Activated CD4-positive, alpha-beta memory T cell treated with anti-CD3 and anti-CD28 coated beads for 36 hours (primary cell): ENCODE measurements at regions not wholly inside any gene's neighbourhood (a gene's known extent, or its start where the extent isn't known, plus 50 kb on each side); places are given as distances from the start of the nearest gene placed in this dataset.

Source experiments
- CTCF ChIA-PET: fragments of 350-600 bp; sonication (Branson Sonifier 250); formaldehyde crosslinking; loops from one replicate; lab custom pipeline; 2021; ENCODE audit warnings: antibody characterized with exemption, inconsistent platforms; lab: Charles Lee
- POLR2A ChIA-PET: fragments of 350-600 bp; sonication (Branson Sonifier 250); formaldehyde crosslinking; loops from one replicate; lab custom pipeline; 2021; ENCODE audit warnings: antibody characterized with exemption; lab: Charles Lee
- DNase-seq: peaks from one replicate; pipeline ENCODE4 v3.0.0-alpha.2; 2020
- H3K27ac Mint-ChIP-seq: one replicate; pipeline ENCODE4 v1.8.0; 2021; ENCODE audit warnings: mixed read lengths
- H3K27me3 Mint-ChIP-seq: one replicate; pipeline ENCODE4 v1.8.0; 2021; ENCODE audit warnings: mixed read lengths
- H3K36me3 Mint-ChIP-seq: one replicate; pipeline ENCODE4 v1.8.0; 2021; ENCODE audit warnings: mixed read lengths
- H3K4me1 Mint-ChIP-seq: one replicate; pipeline ENCODE4 v1.8.0; 2021; ENCODE audit warnings: low read depth, mixed read lengths
- H3K4me3 Mint-ChIP-seq: one replicate; pipeline ENCODE4 v1.8.0; 2021; ENCODE audit warnings: mild to moderate bottlenecking, mixed read lengths
- H3K9me3 Mint-ChIP-seq: one replicate; pipeline ENCODE4 v1.8.0; 2021; ENCODE audit warnings: mixed read lengths
- intact Hi-C: fragments of 100-400 bp; cut with micrococcal nuclease; formaldehyde crosslinking; loops from one replicate; pipeline ENCODE4 v1.15.1; 2023

- no peaks in the 10 kb centered on the region for H3K36me3 Mint-ChIP-seq
- ChIA-PET POLR2A (no interaction called here), CTCF (no interaction called here)
- no peak for DNase-seq
- intact Hi-C loops = no loop called here
- H3K27ac Mint-ChIP-seq = no peak overlapping the region
- no peak overlapping the region for H3K4me3 Mint-ChIP-seq
- peaks cover 8% of the 10 kb centered on the region for H3K9me3 Mint-ChIP-seq
- H3K27me3 Mint-ChIP-seq = no peaks in the 10 kb centered on the region
- H3K4me1 Mint-ChIP-seq = no peaks in the 10 kb centered on the region
These were observed 353.4 kb downstream of the LNPK start for GRCh38 chr2:175648577-175649063.

GRCh38 chr2:175647058-175647457 lies 355.0 kb downstream of the LNPK start:
- intact Hi-C loops = no loop called here
- Mint-ChIP-seq H3K9me3 (peaks cover 8% of the 10 kb centered on the region), H3K36me3 (no peaks in the 10 kb centered on the region), H3K27me3 (no peaks in the 10 kb centered on the region), H3K4me3 (no peak overlapping the region), H3K4me1 (no peaks in the 10 kb centered on the region), H3K27ac (no peak overlapping the region)
- CTCF ChIA-PET = no interaction called here
- no peak for DNase-seq
- POLR2A ChIA-PET = no interaction called here

- H3K9me3 Mint-ChIP-seq = no peaks in the 10 kb centered on the region
- CTCF ChIA-PET = no interaction called here
- no peak for DNase-seq
- POLR2A ChIA-PET = no interaction called here
- no peaks in the 10 kb centered on the region for H3K4me1 Mint-ChIP-seq
- H3K27me3 Mint-ChIP-seq = no peaks in the 10 kb centered on the region
- H3K36me3 Mint-ChIP-seq = no peaks in the 10 kb centered on the region
- no peak overlapping the region for H3K27ac Mint-ChIP-seq
- H3K4me3 Mint-ChIP-seq = no peak overlapping the region
- intact Hi-C loops = no loop called here
These were observed 361.4 kb downstream of the LNPK start for GRCh38 chr2:175640655-175641054.

DNA sequence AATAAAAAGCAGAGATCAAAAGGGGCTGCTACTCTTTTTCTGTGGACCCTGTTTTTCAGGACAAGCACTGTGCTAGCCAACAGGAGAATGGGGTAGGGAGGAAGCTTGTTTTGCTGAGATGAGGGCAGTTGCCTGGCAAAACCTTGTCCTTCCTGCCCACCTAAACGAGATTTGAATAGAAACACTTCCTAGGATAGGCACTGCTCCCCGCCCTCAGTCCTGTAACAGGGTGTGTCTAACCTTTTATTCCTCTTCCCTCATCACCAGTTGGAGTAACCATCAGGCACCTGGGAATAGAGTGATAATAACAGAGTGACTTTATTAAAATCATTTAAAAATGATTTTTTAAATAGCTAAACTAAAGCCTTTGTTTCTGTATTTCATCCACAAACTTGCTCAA lies 368.8 kb downstream of the LNPK start:
- H3K9me3 Mint-ChIP-seq = no peaks in the 10 kb centered on the region
- ChIA-PET POLR2A (no interaction called here), CTCF (no interaction called here)
- H3K4me1 Mint-ChIP-seq = no peaks in the 10 kb centered on the region
- no peak for DNase-seq
- H3K4me3 Mint-ChIP-seq = no peak overlapping the region
- no peak overlapping the region for H3K27ac Mint-ChIP-seq
- H3K36me3 Mint-ChIP-seq = no peaks in the 10 kb centered on the region
- intact Hi-C loops = no loop called here
- H3K27me3 Mint-ChIP-seq = peaks cover 6% of the 10 kb centered on the region

- no peak for DNase-seq
- peaks cover 7% of the 10 kb centered on the region for H3K27me3 Mint-ChIP-seq
- H3K4me1 Mint-ChIP-seq = no peaks in the 10 kb centered on the region
- no peaks in the 10 kb centered on the region for H3K9me3 Mint-ChIP-seq
- H3K27ac Mint-ChIP-seq = no peak overlapping the region
- H3K4me3 Mint-ChIP-seq = no peak overlapping the region
- H3K36me3 Mint-ChIP-seq = no peaks in the 10 kb centered on the region
- CTCF ChIA-PET = no interaction called here
- POLR2A ChIA-PET = no interaction called here
- intact Hi-C loops = no loop called here
These were observed 370.8 kb downstream of the LNPK start for GRCh38 chr2:175631245-175631623.

- Mint-ChIP-seq H3K4me1 (no peaks in the 10 kb centered on the region), H3K27me3 (peaks cover 7% of the 10 kb centered on the region), H3K4me3 (no peak overlapping the region), H3K27ac (no peak overlapping the region), H3K9me3 (no peaks in the 10 kb centered on the region), H3K36me3 (no peaks in the 10 kb centered on the region)
- ChIA-PET CTCF (no interaction called here), POLR2A (no interaction called here)
- intact Hi-C loops = no loop called here
- no peak for DNase-seq
These were observed 371.5 kb downstream of the LNPK start for GRCh38 chr2:175630280-175631244.

GRCh38 chr2:175628243-175628642 lies 373.8 kb downstream of the LNPK start:
- H3K36me3 Mint-ChIP-seq = no peaks in the 10 kb centered on the region
- H3K9me3 Mint-ChIP-seq = no peaks in the 10 kb centered on the region
- H3K4me3 Mint-ChIP-seq = no peak overlapping the region
- DNase-seq = no peak
- ChIA-PET CTCF (no interaction called here), POLR2A (no interaction called here)
- peaks cover 5% of the 10 kb centered on the region for H3K27me3 Mint-ChIP-seq
- H3K27ac Mint-ChIP-seq = no peak overlapping the region
- H3K4me1 Mint-ChIP-seq = no peaks in the 10 kb centered on the region
- intact Hi-C loops = no loop called here

GRCh38 chr2:175627405-175627804 lies 374.7 kb downstream of the LNPK start:
- Mint-ChIP-seq H3K36me3 (no peaks in the 10 kb centered on the region), H3K4me1 (no peaks in the 10 kb centered on the region), H3K27me3 (peaks cover 5% of the 10 kb centered on the region), H3K4me3 (no peak overlapping the region), H3K9me3 (no peaks in the 10 kb centered on the region), H3K27ac (no peak overlapping the region)
- ChIA-PET POLR2A (no interaction called here), CTCF (no interaction called here)
- DNase-seq = no peak
- intact Hi-C loops = no loop called here

GRCh38 chr2:175626796-175627195 lies 375.3 kb downstream of the LNPK start:
- ChIA-PET CTCF (no interaction called here), POLR2A (no interaction called here)
- Mint-ChIP-seq H3K4me3 (no peak overlapping the region), H3K27me3 (peaks cover 5% of the 10 kb centered on the region), H3K4me1 (no peaks in the 10 kb centered on the region), H3K9me3 (no peaks in the 10 kb centered on the region), H3K36me3 (no peaks in the 10 kb centered on the region), H3K27ac (no peak overlapping the region)
- intact Hi-C loops = no loop called here
- no peak for DNase-seq

- H3K4me3 Mint-ChIP-seq = no peak overlapping the region
- no peaks in the 10 kb centered on the region for H3K4me1 Mint-ChIP-seq
- ChIA-PET CTCF (no interaction called here), POLR2A (no interaction called here)
- H3K36me3 Mint-ChIP-seq = no peaks in the 10 kb centered on the region
- peaks cover 1% of the 10 kb centered on the region for H3K27me3 Mint-ChIP-seq
- intact Hi-C loops = no loop called here
- H3K27ac Mint-ChIP-seq = no peak overlapping the region
- no peaks in the 10 kb centered on the region for H3K9me3 Mint-ChIP-seq
- no peak for DNase-seq
These were observed 377.3 kb downstream of the LNPK start for GRCh38 chr2:175624785-175625184.

DNA sequence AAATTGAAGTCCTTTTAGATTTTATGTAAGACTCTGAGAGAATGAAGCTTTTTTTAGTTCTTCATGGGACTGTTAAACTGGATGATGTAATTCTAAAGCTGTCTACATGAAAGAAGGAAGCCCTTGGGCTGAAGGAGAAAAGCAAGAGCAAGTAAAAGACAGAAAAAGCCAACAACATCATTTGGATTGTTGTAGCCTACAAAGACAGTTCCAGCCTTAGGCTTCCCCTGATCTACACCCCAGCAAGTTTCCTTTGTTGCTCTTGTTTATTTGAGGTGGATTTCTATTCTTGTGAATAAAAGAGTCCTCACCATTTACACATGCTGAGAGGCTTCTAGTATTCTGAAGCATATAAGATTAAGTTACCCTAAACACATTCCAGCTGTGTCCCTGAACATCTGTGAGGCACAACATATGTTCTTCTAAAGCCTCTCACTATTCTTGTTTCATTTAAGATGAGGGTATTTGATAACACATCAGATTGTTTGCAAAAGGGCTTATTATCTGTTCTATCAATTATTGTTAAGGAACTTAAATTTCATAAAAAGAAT lies 377.8 kb downstream of the LNPK start:
- H3K36me3 Mint-ChIP-seq = no peaks in the 10 kb centered on the region
- ChIA-PET POLR2A (no interaction called here), CTCF (no interaction called here)
- H3K9me3 Mint-ChIP-seq = no peaks in the 10 kb centered on the region
- peaks cover 1% of the 10 kb centered on the region for H3K27me3 Mint-ChIP-seq
- no peak overlapping the region for H3K27ac Mint-ChIP-seq
- DNase-seq = no peak
- intact Hi-C loops = no loop called here
- no peaks in the 10 kb centered on the region for H3K4me1 Mint-ChIP-seq
- no peak overlapping the region for H3K4me3 Mint-ChIP-seq

DNA sequence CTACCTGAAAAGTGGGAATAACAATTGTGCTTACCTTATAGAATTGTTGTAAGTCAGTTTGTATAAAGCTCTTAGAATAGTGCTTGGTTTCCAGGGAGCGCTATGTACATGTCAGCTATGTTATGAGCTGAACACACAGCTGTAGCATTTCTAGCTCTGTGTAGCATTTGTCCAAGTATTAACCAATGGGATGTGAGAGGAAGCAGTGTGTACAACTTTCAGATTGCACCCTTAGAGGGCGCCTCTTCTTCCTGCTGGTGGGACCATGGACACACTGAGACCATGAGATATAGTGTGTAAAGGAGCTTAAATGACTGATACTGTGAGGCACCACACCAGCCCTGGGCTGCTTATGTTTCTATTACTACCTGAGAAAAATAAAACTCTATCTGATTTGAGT lies 380.2 kb downstream of the LNPK start:
- CTCF ChIA-PET = no interaction called here
- Mint-ChIP-seq H3K9me3 (no peaks in the 10 kb centered on the region), H3K27ac (no peak overlapping the region), H3K27me3 (peaks cover 1% of the 10 kb centered on the region), H3K4me3 (no peak overlapping the region), H3K36me3 (no peaks in the 10 kb centered on the region), H3K4me1 (no peaks in the 10 kb centered on the region)
- POLR2A ChIA-PET = no interaction called here
- intact Hi-C loops = no loop called here
- no peak for DNase-seq

DNA sequence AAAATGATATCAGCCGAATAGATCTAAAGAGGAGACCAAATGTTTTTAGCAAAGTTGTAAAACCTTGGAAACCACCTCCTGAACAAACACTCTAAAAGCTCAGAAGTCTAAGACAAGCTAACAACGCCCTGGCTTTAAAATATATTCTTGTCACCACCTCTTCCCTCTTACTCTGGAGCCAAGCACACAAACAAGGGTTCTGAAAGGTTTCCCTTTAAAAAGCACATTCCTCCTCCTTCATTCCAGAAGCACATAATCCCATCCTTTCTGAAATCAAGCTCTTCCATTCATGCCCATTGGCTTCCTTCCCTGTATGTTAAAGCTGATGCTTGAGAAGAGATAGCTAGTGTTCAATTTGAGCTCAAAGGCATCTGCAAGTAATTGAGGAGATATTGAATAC lies 382.0 kb downstream of the LNPK start:
- Mint-ChIP-seq H3K27me3 (no peaks in the 10 kb centered on the region), H3K4me3 (no peak overlapping the region), H3K9me3 (no peaks in the 10 kb centered on the region), H3K27ac (no peak overlapping the region), H3K36me3 (no peaks in the 10 kb centered on the region), H3K4me1 (no peaks in the 10 kb centered on the region)
- DNase-seq = no peak
- ChIA-PET POLR2A (no interaction called here), CTCF (no interaction called here)
- intact Hi-C loops = no loop called here
